DOHH2 (cell line): ENCODE measurements at regions not wholly inside any gene's neighbourhood (a gene's known extent, or its start where the extent isn't known, plus 50 kb on each side); places are given as distances from the start of the nearest gene placed in this dataset.

Experiments used
- H3F3A ChIP-seq: fragments of 200-600 bp; sonication (generic), shearing (Covaris generic); 2 replicates; pipeline ENCODE4 v1.6.0; 2016; ENCODE audit warnings: antibody characterized with exemption, mild to moderate bottlenecking; ENCODE audit not compliant: control insufficient read depth, insufficient read depth
- H3K27ac ChIP-seq: fragments of 200-600 bp; sonication (generic); 2 replicates; pipeline ENCODE4 v1.5.1; 2014; ENCODE audit warnings: low read depth, mild to moderate bottlenecking, low read length, moderate library complexity
- H3K27me3 ChIP-seq: fragments of 200-600 bp; sonication (generic); 2 replicates; pipeline ENCODE4 v1.6.1; 2014; ENCODE audit warnings: mild to moderate bottlenecking, low read length, mixed read lengths; ENCODE audit not compliant: control insufficient read depth
- H3K36me3 ChIP-seq: fragments of 200-600 bp; sonication (generic); 2 replicates; pipeline ENCODE4 v1.6.1; 2014; ENCODE audit warnings: mild to moderate bottlenecking, low read length, moderate library complexity, mixed read lengths; ENCODE audit not compliant: control insufficient read depth
- H3K4me1 ChIP-seq: fragments of 200-600 bp; sonication (generic); 2 replicates; pipeline ENCODE4 v1.6.1; 2014; ENCODE audit warnings: mild to moderate bottlenecking, low read length, mixed read lengths; ENCODE audit not compliant: control insufficient read depth
- H3K4me2 ChIP-seq: fragments of 200-600 bp; sonication (generic); 2 replicates; pipeline ENCODE4 v1.6.0; 2014; ENCODE audit warnings: mild to moderate bottlenecking, low read length, moderate library complexity
- H3K4me3 ChIP-seq: fragments of 200-600 bp; sonication (generic); 2 replicates; pipeline ENCODE4 v1.5.1; 2014; ENCODE audit warnings: mild to moderate bottlenecking, low read length, mixed read lengths
- H3K79me2 ChIP-seq: fragments of 200-600 bp; sonication (generic); 2 replicates; pipeline ENCODE4 v1.6.1; 2014; ENCODE audit warnings: mild to moderate bottlenecking, low read length, mixed read lengths; ENCODE audit not compliant: control insufficient read depth
- H3K9me2 ChIP-seq: fragments of 200-600 bp; sonication (generic); replicated peaks from 2 replicates; pipeline ENCODE4 v1.6.1; 2014; ENCODE audit warnings: mild to moderate bottlenecking, low read length, mixed read lengths; ENCODE audit not compliant: control insufficient read depth
- H3K9me3 ChIP-seq: fragments of 200-600 bp; sonication (generic); 2 replicates; pipeline ENCODE4 v1.6.1; 2014; ENCODE audit warnings: antibody characterized with exemption, low read length, mixed read lengths; ENCODE audit not compliant: control insufficient read depth, insufficient read depth
- H4K20me1 ChIP-seq: fragments of 200-600 bp; sonication (generic); 2 replicates; pipeline ENCODE4 v1.6.0; 2014; ENCODE audit warnings: low read depth, mild to moderate bottlenecking, antibody characterized with exemption, low read length, moderate library complexity; ENCODE audit not compliant: control insufficient read depth, insufficient read depth
- EZH2phosphoT487 ChIP-seq: fragments of 200-600 bp; sonication (generic); IDR thresholded peaks from 2 replicates; pipeline ENCODE4 v1.6.1; 2017; ENCODE audit warnings: borderline replicate concordance, mild to moderate bottlenecking, antibody characterized with exemption, low read length, moderate library complexity, mixed read lengths
- TF ChIP-seq, protein P1 (sequence below): fragments of 200-600 bp; sonication (generic); IDR thresholded peaks from one replicate; pipeline ENCODE4 v1.5.1; 2014; ENCODE audit warnings: antibody characterized with exemption, mild to moderate bottlenecking, low read depth, low read length; ENCODE audit not compliant: poor library complexity, severe bottlenecking

DNA sequence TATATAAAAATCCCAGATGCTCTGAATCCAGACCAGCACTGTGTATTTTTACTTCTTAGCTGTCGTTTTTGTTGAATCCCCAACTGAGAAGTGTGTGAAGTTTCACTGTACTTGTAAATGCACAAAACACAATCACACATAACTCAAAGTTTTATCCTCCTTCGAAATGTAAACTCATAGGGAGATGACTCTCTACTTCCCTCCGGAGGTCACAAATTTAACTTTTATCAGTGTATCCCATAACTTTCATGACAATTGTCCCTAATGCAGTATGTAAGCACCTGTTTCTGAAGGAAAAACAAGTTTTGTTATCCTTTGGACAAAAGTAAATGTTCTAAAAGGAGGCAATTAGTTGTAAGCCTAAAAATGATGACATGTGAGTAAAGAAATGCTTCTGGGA, 665.0 kb upstream of the SLITRK6 start:
- H3K4me3 ChIP-seq, result no peak overlapping the region
- H3K9me2 ChIP-seq, result no peaks in the 10 kb centered on the region
- no peaks in the 10 kb centered on the region for H3K9me3 ChIP-seq
- H3K27ac ChIP-seq, result no peak overlapping the region
- H3K79me2 ChIP-seq, result no peaks in the 10 kb centered on the region
- H3K36me3 ChIP-seq, result no peaks in the 10 kb centered on the region
- H3K27me3 ChIP-seq, result no peaks in the 10 kb centered on the region
- no peaks in the 10 kb centered on the region for H3K4me1 ChIP-seq
- TF ChIP-seq, protein P1, sequence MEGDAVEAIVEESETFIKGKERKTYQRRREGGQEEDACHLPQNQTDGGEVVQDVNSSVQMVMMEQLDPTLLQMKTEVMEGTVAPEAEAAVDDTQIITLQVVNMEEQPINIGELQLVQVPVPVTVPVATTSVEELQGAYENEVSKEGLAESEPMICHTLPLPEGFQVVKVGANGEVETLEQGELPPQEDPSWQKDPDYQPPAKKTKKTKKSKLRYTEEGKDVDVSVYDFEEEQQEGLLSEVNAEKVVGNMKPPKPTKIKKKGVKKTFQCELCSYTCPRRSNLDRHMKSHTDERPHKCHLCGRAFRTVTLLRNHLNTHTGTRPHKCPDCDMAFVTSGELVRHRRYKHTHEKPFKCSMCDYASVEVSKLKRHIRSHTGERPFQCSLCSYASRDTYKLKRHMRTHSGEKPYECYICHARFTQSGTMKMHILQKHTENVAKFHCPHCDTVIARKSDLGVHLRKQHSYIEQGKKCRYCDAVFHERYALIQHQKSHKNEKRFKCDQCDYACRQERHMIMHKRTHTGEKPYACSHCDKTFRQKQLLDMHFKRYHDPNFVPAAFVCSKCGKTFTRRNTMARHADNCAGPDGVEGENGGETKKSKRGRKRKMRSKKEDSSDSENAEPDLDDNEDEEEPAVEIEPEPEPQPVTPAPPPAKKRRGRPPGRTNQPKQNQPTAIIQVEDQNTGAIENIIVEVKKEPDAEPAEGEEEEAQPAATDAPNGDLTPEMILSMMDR, result peak; percentile 23
- TF ChIP-seq EZH2phosphoT487, result no peak
- no peak overlapping the region for H3K4me2 ChIP-seq
- H3F3A ChIP-seq, result no peaks in the 10 kb centered on the region
- no peaks in the 10 kb centered on the region for H4K20me1 ChIP-seq

GRCh38 chr13:86474971-86475370, 675.8 kb upstream of the SLITRK6 start:
- Histone ChIP-seq H3F3A (no peaks in the 10 kb centered on the region), H3K27me3 (no peaks in the 10 kb centered on the region), H3K36me3 (no peaks in the 10 kb centered on the region), H3K9me3 (no peaks in the 10 kb centered on the region), H3K79me2 (no peaks in the 10 kb centered on the region), H3K4me1 (no peaks in the 10 kb centered on the region), H3K4me3 (no peak overlapping the region), H3K9me2 (no peaks in the 10 kb centered on the region), H4K20me1 (no peaks in the 10 kb centered on the region), H3K27ac (no peak overlapping the region), H3K4me2 (no peak overlapping the region)
- TF ChIP-seq, protein P1, result no peak
- no peak for TF ChIP-seq EZH2phosphoT487

DNA sequence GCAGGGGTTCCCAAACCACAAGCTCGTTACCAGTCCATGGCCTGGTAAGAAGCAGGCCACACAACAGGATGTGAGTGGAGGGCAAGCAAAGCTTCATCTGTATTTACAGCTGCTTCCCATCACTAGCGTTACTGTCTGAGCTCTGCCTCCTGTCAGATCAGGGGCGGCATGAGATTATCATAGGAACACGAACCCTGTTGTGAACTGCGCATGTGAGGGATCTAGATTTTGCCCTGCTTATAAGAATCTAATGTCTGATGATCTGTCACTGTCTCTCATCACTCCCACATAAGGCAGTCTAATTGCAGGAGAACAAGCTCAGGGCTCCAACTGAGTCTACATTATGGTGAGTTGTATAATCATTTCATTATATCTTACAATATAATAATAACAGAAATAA, 677.4 kb upstream of the SLITRK6 start:
- Histone ChIP-seq H3K27me3 (no peaks in the 10 kb centered on the region), H3K4me2 (no peak overlapping the region), H3K4me3 (no peak overlapping the region), H3F3A (no peaks in the 10 kb centered on the region), H3K4me1 (no peaks in the 10 kb centered on the region), H3K36me3 (no peaks in the 10 kb centered on the region), H3K9me2 (no peaks in the 10 kb centered on the region), H3K79me2 (no peaks in the 10 kb centered on the region), H3K27ac (no peak overlapping the region), H4K20me1 (no peaks in the 10 kb centered on the region), H3K9me3 (no peaks in the 10 kb centered on the region)
- TF ChIP-seq, protein P1, result no peak
- TF ChIP-seq EZH2phosphoT487, result no peak

DNA sequence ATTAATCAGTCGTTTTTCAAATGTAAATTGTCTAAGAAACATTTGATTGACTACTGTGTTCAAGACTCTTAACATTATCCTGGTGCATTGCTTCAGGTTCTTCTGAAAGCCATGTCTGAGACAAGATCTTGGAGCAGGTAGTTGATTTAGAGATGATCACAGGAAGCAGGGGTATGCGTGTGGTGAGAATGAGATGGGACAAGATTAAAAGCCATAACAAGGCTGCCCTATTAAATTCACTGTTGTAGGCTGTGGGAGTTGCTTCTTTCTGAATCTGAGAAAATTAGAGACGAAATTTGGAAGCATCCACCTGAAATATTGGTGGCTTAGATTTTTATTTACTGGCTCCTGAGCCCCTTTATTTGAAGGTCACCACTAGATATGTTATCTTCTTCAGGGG, 687.4 kb upstream of the SLITRK6 start:
- Histone ChIP-seq H3K79me2 (no peaks in the 10 kb centered on the region), H3K4me2 (no peak overlapping the region), H3F3A (no peaks in the 10 kb centered on the region), H3K9me2 (no peaks in the 10 kb centered on the region), H3K36me3 (no peaks in the 10 kb centered on the region), H4K20me1 (no peaks in the 10 kb centered on the region), H3K9me3 (no peaks in the 10 kb centered on the region), H3K27ac (no peak overlapping the region), H3K4me1 (no peaks in the 10 kb centered on the region), H3K27me3 (no peaks in the 10 kb centered on the region), H3K4me3 (no peak overlapping the region)
- TF ChIP-seq, protein P1, result no peak
- TF ChIP-seq EZH2phosphoT487, result no peak
